H1 (cell line): ENCODE measurements at regions not wholly inside any gene's neighbourhood (a gene's known extent, or its start where the extent isn't known, plus 50 kb on each side); places are given as distances from the start of the nearest gene placed in this dataset.

Experiments used
- CTCF ChIA-PET: fragments of 300-600 bp; sonication (Branson Sonifier 250); formaldehyde crosslinking; loops from one replicate; lab custom pipeline; 2021; ENCODE audit not compliant: partially characterized antibody; lab: Charles Lee
- POLR2A ChIA-PET: fragments of 300-600 bp; sonication (Branson Sonifier 250); formaldehyde crosslinking; loops from one replicate; lab custom pipeline; 2021; ENCODE audit warnings: inconsistent platforms; ENCODE audit not compliant: partially characterized antibody; lab: Charles Lee
- DNase-seq, 2 experiments: peaks; one replicate each; pipeline versions ENCODE4 v3.0.0 to v3.0.0-alpha.2; 2010 to 2022; ENCODE audit warnings: low spot score in 2 of 2, low read depth in 1 of 2, mixed read lengths in 1 of 2
- FAIRE-seq: peaks from 2 replicates; lab custom pipeline; 2011; peaks lifted over from hg19 to GRCh38; lab: Jason Lieb, UNC
- H2AFZ ChIP-seq: 2 replicates; pipeline ENCODE4 v1.8.1; 2012; ENCODE audit warnings: low read length, inconsistent platforms
- H2AK5ac ChIP-seq: 2 replicates; pipeline ENCODE4 v1.6.1; 2013; ENCODE audit warnings: low read depth, low read length
- H2BK120ac ChIP-seq: replicated peaks from 2 replicates; pipeline ENCODE3; 2013; ENCODE audit warnings: low read depth, low read length, inconsistent platforms
- H2BK12ac ChIP-seq: 2 replicates; pipeline ENCODE4 v1.6.1; 2013; ENCODE audit warnings: low read depth, low read length
- H2BK15ac ChIP-seq: 2 replicates; pipeline ENCODE4 v1.6.1; 2013; ENCODE audit warnings: low read length
- H2BK20ac ChIP-seq: 2 replicates; pipeline ENCODE4 v1.6.1; 2013; ENCODE audit warnings: low read length
- H2BK5ac ChIP-seq: 2 replicates; pipeline ENCODE4 v1.6.1; 2013; ENCODE audit warnings: low read depth, low read length
- H3K14ac ChIP-seq: 2 replicates; pipeline ENCODE4 v1.6.1; 2013; ENCODE audit warnings: inconsistent platforms; ENCODE audit not compliant: insufficient read length
- H3K18ac ChIP-seq: 2 replicates; pipeline ENCODE4 v1.6.1; 2013; ENCODE audit warnings: low read length; ENCODE audit errors: extremely low read depth
- H3K23ac ChIP-seq: 2 replicates; pipeline ENCODE4 v1.6.1; 2013; ENCODE audit warnings: inconsistent platforms; ENCODE audit not compliant: insufficient read length
- H3K23me2 ChIP-seq: 2 replicates; pipeline ENCODE4 v1.6.1; 2013; ENCODE audit warnings: low read depth, low read length
- H3K27ac ChIP-seq: 2 replicates; pipeline ENCODE4 v1.6.1; 2011; ENCODE audit warnings: low read depth, low read length, inconsistent platforms
- H3K27me3 ChIP-seq, 4 experiments: replicated peaks in 1 of 4; 1 replicate in 1 of 4; 2 replicates in 3 of 4; pipeline versions ENCODE4 v1.6.1 to v1.8.1; 2011 to 2013; ENCODE audit warnings: low read length in 3 of 4, mild to moderate bottlenecking in 3 of 4, inconsistent platforms in 2 of 4, mixed read lengths in 2 of 4, moderate library complexity in 1 of 4; ENCODE audit not compliant: control insufficient read depth in 3 of 4, insufficient read depth in 3 of 4; ENCODE audit errors: extremely low read depth in 1 of 4
- H3K36me3 ChIP-seq, 4 experiments: 2 replicates each; pipeline versions ENCODE4 v1.6.1 to v1.8.1; 2011 to 2013; ENCODE audit warnings: mild to moderate bottlenecking in 4 of 4, low read length in 3 of 4, moderate library complexity in 2 of 4, control low read depth in 1 of 4, inconsistent platforms in 1 of 4; ENCODE audit not compliant: insufficient read depth in 4 of 4, control insufficient read depth in 2 of 4
- H3K4ac ChIP-seq: replicated peaks from 2 replicates; pipeline ENCODE3; 2013; ENCODE audit warnings: low read length, low read depth, mixed read lengths, inconsistent platforms; ENCODE audit not compliant: insufficient read length
- H3K4me1 ChIP-seq, 4 experiments: replicated peaks in 1 of 4; 1 replicate in 1 of 4; 2 replicates in 3 of 4; pipeline versions ENCODE4 v1.6.1 to v1.8.1; 2011 to 2013; ENCODE audit warnings: low read length in 3 of 4, inconsistent platforms in 2 of 4, mixed read lengths in 1 of 4; ENCODE audit not compliant: insufficient read depth in 4 of 4, control insufficient read depth in 3 of 4
- H3K4me2 ChIP-seq, 2 experiments: 2 replicates each; pipeline versions ENCODE4 v1.6.1 to v1.8.1; 2011 to 2013; ENCODE audit warnings: low read depth in 2 of 2, low read length in 2 of 2, control low read depth in 1 of 2, inconsistent platforms in 1 of 2, mild to moderate bottlenecking in 1 of 2; ENCODE audit not compliant: insufficient read depth in 1 of 2
- H3K4me3 ChIP-seq, 4 experiments: fragments of 200-600, 300-600 bp in 1 of 4; sonication (generic), shearing (Covaris generic), sonication (Bioruptor Twin) in 1 of 4; 2 replicates each; pipeline versions ENCODE4 v1.5.1 to v1.8.1; 2011 to 2016; ENCODE audit warnings: low read length in 4 of 4, low read depth in 3 of 4, control low read depth in 2 of 4, inconsistent platforms in 2 of 4, mild to moderate bottlenecking in 2 of 4, mixed read lengths in 1 of 4, moderate library complexity in 1 of 4; ENCODE audit not compliant: insufficient read depth in 2 of 4; ENCODE audit errors: extremely low read depth in 1 of 4
- H3K56ac ChIP-seq: replicated peaks from 2 replicates; pipeline ENCODE3; 2013; ENCODE audit warnings: low read depth, mild to moderate bottlenecking, mixed read lengths, low read length, inconsistent platforms; ENCODE audit not compliant: insufficient read length
- H3K79me1 ChIP-seq: 2 replicates; pipeline ENCODE4 v1.6.1; 2013; ENCODE audit warnings: low read depth, low read length, control low read depth
- H3K79me2 ChIP-seq, 2 experiments: 2 replicates each; pipeline versions ENCODE4 v1.6.1 to v1.8.1; 2012 to 2013; ENCODE audit warnings: low read length in 2 of 2, mild to moderate bottlenecking in 2 of 2, inconsistent platforms in 1 of 2; ENCODE audit not compliant: insufficient read depth in 2 of 2, control insufficient read depth in 1 of 2
- H3K9ac ChIP-seq, 4 experiments: replicated peaks in 1 of 4; 1 replicate in 1 of 4; 2 replicates in 3 of 4; pipeline versions ENCODE4 v1.6.1 to v1.8.1; 2011 to 2013; ENCODE audit warnings: low read depth in 3 of 4, low read length in 3 of 4, control low read depth in 2 of 4, mild to moderate bottlenecking in 2 of 4, moderate library complexity in 2 of 4, inconsistent platforms in 1 of 4; ENCODE audit errors: extremely low read depth in 1 of 4
- H3K9me3 ChIP-seq, 2 experiments: 2 replicates each; pipeline versions ENCODE4 v1.6.1 to v1.8.1; 2012 to 2013; ENCODE audit warnings: mild to moderate bottlenecking in 2 of 2, moderate library complexity in 2 of 2, control low read depth in 1 of 2, inconsistent platforms in 1 of 2, low read depth in 1 of 2, low read length in 1 of 2, mixed read lengths in 1 of 2; ENCODE audit not compliant: insufficient read depth in 2 of 2
- H4K20me1 ChIP-seq, 2 experiments: replicated peaks in 1 of 2; 2 replicates each; pipeline versions ENCODE3 to v1.8.1; 2011 to 2013; ENCODE audit warnings: inconsistent platforms in 2 of 2, low read length in 2 of 2, mild to moderate bottlenecking in 1 of 2; ENCODE audit not compliant: insufficient read depth in 2 of 2, control insufficient read depth in 1 of 2
- H4K5ac ChIP-seq: 2 replicates; pipeline ENCODE4 v1.6.1; 2013; ENCODE audit warnings: low read length, low read depth, mixed read lengths, inconsistent platforms; ENCODE audit not compliant: insufficient read length
- H4K8ac ChIP-seq: 2 replicates; pipeline ENCODE4 v1.8.0; 2013; ENCODE audit warnings: mild to moderate bottlenecking, moderate library complexity, low read length, inconsistent platforms; ENCODE audit not compliant: insufficient read depth; ENCODE audit errors: extremely low read depth
- H4K91ac ChIP-seq: replicated peaks from 2 replicates; pipeline ENCODE3; 2013; ENCODE audit warnings: low read length, mixed read lengths, inconsistent platforms; ENCODE audit not compliant: insufficient read length
- POLR2A ChIP-seq, 2 experiments: IDR thresholded peaks; 1 replicate in 1 of 2; 2 replicates in 1 of 2; pipeline ENCODE4 v1.6.1; 2011; ENCODE audit warnings: low read depth in 2 of 2, low read length in 2 of 2, mild to moderate bottlenecking in 2 of 2; ENCODE audit errors: control extremely low read depth in 1 of 2
- WGBS, 2 experiments: shearing (Covaris generic) in 1 of 2; methylation state at CpG; one replicate each; pipeline versions ENCODE4 v1.1.6 to v1.1.7; 2013 to 2015; ENCODE audit warnings: low lambda C conversion rate in 2 of 2, mixed read lengths in 2 of 2, inconsistent platforms in 1 of 2, low coverage in 1 of 2, missing lambda C conversion rate in 1 of 2; ENCODE audit not compliant: insufficient replicate concordance in 2 of 2, insufficient coverage in 1 of 2, insufficient read length in 1 of 2; ENCODE audit errors: extremely low coverage in 1 of 2, missing lambda C conversion rate in 1 of 2; 5-methylcytosine and 5-hydroxymethylcytosine counted together

DNA sequence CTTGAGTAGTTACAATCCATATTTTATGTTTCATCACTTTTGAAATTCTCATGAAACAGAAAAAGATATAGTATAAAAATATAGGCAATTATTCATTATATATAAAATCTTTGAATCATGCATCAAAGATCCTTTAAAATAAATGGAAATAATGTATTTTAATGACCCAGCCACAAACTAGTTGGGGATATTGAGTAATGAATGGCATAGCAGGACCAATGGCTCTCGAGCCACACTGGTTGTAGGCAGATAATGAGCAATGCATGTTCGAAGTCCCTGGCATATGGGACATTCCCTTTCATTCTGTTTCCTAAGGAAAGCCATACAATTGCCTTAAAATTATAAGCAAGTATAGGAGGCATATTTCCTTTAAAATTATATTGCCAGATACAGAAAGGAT is 107.4 kb upstream of the IL12A start:
- H4K91ac ChIP-seq, result no peak overlapping the region
- no peak overlapping the region for H2BK15ac ChIP-seq
- no peak overlapping the region for H4K5ac ChIP-seq
- H2AK5ac ChIP-seq, result no peak overlapping the region
- no peak overlapping the region for H3K23ac ChIP-seq
- TF ChIP-seq POLR2A (IDR thresholded peaks at IDR 0.05; ENCODE audit: control extremely low read depth in 1 of 2, low read depth in 2 of 2, low read length in 2 of 2), result no peak
- H2AFZ ChIP-seq, result no peak overlapping the region
- POLR2A ChIA-PET, result interaction anchor here (0.7 kb wide), 1 partner anchor 7 kb away, joined by 3 read pairs; no protein-coding TSS in a partner anchor
- FAIRE-seq (no peak), DNase-seq (no peak)
- H3K56ac ChIP-seq, result no peak overlapping the region
- H3K79me1 ChIP-seq, result no peaks in the 10 kb centered on the region
- H3K4me2 ChIP-seq, result no peak overlapping the region
- H3K4me1 ChIP-seq, result peaks cover 0 to 6% (median 1%) of the 10 kb centered on the region in 4 experiments; a peak in 3 of 7 replicates
- no peaks in the 10 kb centered on the region for H3K36me3 ChIP-seq
- CTCF ChIA-PET, result interaction anchor here (1.0 to 12.8 kb wide), 6 partner anchors 10 to 151 kb away, joined by 3 to 238 read pairs (median 4); no protein-coding TSS in a partner anchor
- H3K18ac ChIP-seq, result no peak overlapping the region
- H3K79me2 ChIP-seq, result no peaks in the 10 kb centered on the region
- WGBS, 2 experiments, result 96% methylated on average over 2 of the region's 2 CpGs; no CpG with 5 or more reads in 1 of the 2 experiments
- no peak overlapping the region for H2BK20ac ChIP-seq
- H3K27ac ChIP-seq, result no peak overlapping the region
- no peaks in the 10 kb centered on the region for H3K9me3 ChIP-seq
- no peak overlapping the region for H2BK120ac ChIP-seq
- H3K4ac ChIP-seq, result no peak overlapping the region
- no peak overlapping the region for H3K9ac ChIP-seq
- no peaks in the 10 kb centered on the region for H3K23me2 ChIP-seq
- no peak overlapping the region for H3K4me3 ChIP-seq
- H4K20me1 ChIP-seq, result no peaks in the 10 kb centered on the region
- no peak overlapping the region for H3K14ac ChIP-seq
- no peak overlapping the region; the same call in 1 of the 2 replicates for H2BK12ac ChIP-seq
- no peaks in the 10 kb centered on the region for H3K27me3 ChIP-seq
- H4K8ac ChIP-seq, result no peak overlapping the region
- no peak overlapping the region for H2BK5ac ChIP-seq
